ENCODE measurements at regions not wholly inside any gene's neighbourhood (a gene's known extent, or its start where the extent isn't known, plus 50 kb on each side); places are given as distances from the start of the nearest gene placed in this dataset.

GRCh38 chr4:132860976-132861375, 288.1 kb upstream of the PCDH10 start:
- DNase-seq (ENCODE audit: low spot score) = no peak

DNA sequence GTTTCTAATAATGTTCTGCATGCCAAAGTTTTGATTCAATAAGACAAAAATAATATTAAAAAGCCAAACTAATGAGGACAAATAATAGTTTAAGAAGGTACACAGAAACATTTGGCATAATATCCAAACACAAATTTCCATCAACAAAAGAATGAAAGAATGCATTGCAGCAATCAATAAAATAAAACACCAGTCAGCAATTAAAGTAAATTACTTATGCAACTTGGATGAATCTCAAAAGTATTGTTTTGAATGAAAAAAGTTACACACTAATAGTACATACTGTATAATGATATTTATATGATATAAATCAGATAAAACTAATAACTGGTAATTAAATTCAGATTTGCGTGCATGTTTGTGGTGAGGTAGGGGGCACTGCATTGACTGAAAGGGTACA, 285.5 kb upstream of the PCDH10 start:
- no peak for DNase-seq (ENCODE audit: low spot score)

- DNase-seq (ENCODE audit: low spot score) = no peak
Observed at GRCh38 chr4:132865458-132865857, 283.6 kb upstream of the PCDH10 start.

DNA sequence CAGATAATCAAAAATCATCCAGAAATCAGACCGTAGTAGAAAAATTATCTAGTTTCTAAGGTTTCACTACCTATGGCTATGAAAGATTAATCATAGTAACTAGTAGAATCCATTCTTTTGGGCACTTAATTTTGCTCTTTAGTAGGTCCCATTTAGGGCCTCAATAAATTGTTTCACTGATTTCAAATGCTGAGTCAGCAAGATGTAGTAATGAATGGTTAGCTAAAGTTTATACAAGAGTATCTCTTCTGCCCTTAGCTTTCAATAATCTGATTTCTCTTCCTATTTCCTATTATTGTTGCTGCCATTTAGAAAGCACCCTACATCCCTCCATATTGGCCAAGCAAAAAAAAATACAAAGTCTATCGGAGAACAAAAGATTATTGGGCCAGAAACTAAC, 283.2 kb upstream of the PCDH10 start:
- no peak for DNase-seq (ENCODE audit: low spot score)

GRCh38 chr4:132866616-132867015, 282.5 kb upstream of the PCDH10 start:
- DNase-seq (ENCODE audit: low spot score) = peak; percentile 2

- no peak for DNase-seq (ENCODE audit: low spot score)
Observed at GRCh38 chr4:132893787-132894186, 255.3 kb upstream of the PCDH10 start.

- DNase-seq (ENCODE audit: low spot score) = no peak
Observed at GRCh38 chr4:132901224-132901623, 247.9 kb upstream of the PCDH10 start.

GRCh38 chr4:132910229-132910748, 238.8 kb upstream of the PCDH10 start:
- DNase-seq (ENCODE audit: low spot score) = no peak

DNA sequence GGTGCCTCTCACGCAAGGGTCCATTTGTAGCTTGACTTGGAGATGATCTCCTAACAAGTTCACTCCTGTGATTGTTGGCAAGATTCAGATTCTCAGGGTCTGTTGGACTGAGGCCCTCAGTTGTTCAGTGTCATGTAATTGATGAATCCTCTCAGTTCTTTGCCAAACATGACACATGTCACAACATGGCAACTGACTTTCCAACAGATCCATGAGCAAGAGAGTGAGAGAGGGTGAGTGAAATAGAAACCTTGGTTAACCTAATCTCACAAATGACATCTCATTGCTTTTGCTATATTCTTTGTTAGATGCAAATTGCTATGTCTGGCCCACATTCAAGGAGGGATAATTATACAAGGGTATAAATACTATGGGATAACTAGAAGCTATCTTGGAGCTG, 231.0 kb upstream of the PCDH10 start:
- no peak for DNase-seq (ENCODE audit: low spot score)

DNA sequence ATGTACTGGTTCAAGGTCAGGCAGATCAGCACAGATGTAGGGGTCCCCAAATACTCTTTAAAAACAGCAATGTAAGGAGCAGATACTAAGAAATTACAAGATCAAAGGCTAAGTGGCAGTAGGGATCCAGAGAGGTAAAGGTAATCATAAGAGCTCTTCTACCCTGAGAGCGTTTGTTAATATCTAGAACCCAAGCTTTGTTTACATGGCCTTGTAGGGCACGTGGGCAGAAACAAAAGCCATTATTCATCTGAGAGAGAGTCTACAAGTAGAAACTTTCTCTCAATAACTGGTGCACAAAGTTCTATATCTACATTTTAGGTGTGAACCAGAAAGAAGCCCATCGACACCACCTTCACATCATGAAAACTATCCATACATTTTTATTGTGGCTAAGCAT, 225.6 kb upstream of the PCDH10 start:
- DNase-seq (ENCODE audit: low spot score) = no peak

DNA sequence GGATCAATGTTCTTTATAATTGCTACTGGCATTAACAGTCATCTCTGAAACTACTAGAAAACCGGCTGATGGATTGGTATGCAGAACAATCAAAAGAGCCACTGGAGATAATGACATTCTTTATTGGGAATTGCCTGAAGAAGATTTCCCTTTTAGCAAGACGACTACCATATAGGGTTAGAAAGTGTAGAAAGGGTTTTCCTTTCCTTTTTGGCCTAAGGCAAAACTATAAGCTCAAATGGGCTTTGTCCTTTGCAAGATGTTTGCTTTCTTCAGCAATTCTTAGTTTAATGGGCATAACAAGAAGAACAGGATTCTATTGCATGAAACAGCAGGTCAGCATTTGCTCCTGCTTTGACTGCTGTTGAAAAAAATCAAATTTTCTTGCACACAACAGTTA, 214.2 kb upstream of the PCDH10 start:
- DNase-seq (ENCODE audit: low spot score) = no peak

GRCh38 chr4:132955146-132955545, 193.9 kb upstream of the PCDH10 start:
- peak; percentile 74 for DNase-seq (ENCODE audit: low spot score)

DNA sequence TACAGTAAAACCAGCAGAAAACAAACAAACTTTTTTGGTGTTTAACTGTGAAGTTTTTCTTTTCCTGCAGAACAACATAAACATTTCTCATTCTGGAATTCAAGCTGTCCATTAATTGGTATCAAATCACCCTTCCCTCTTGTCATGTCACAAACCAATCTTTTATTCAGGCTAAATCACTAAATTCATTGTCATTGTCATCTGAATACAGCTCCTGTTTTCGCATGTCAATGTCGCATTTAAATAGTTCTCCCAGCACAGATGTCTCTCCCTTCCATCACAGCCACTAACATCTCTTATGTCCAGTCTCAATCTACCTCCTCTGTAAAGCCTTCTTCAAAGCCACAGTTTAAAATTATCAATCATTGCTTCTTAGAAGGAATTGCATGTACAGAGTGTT, 192.1 kb upstream of the PCDH10 start:
- DNase-seq (ENCODE audit: low spot score) = peak; percentile 86

DNA sequence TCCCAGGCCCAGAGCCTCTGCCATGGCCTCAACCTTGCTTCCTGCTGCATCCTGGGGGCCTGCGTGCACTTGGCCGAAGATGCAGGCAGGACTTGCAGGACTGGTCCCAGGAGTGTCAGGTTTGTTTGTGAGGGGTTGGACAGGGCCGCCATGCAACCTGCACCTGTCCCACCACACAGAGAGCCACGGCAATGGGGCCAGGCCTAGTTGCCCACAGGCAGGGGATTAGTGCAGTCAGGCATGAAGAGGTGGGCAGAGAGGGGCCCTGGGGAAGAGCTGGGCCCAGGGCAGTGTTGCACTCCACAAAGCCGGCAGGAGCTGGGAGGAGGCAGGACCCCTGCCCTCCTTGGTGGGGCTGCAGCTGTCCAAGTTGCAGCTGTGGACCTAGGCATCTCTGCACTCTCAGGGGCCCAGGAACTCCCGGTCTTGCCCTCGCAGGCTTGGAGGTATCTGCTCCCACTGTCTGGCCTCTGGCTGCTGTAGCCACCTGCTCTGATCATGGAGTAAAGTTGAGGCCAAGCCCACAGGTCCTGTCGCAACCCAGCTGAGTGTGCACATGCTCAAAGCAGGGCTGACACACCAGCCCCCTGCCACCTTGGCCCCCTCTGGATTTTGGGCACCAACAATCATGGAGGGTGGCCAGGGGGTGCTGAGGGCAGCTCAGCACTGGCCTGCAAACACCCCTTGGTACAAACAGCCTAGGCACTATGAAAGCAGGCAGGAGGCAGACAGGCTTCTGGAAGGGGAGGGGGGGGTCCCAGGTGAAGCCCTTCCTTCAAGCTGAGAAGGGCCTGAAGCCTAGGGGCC, 190.4 kb upstream of the PCDH10 start:
- no peak for DNase-seq (ENCODE audit: low spot score)

GRCh38 chr4:132981611-132982010, 167.5 kb upstream of the PCDH10 start:
- DNase-seq (ENCODE audit: low spot score) = no peak

DNA sequence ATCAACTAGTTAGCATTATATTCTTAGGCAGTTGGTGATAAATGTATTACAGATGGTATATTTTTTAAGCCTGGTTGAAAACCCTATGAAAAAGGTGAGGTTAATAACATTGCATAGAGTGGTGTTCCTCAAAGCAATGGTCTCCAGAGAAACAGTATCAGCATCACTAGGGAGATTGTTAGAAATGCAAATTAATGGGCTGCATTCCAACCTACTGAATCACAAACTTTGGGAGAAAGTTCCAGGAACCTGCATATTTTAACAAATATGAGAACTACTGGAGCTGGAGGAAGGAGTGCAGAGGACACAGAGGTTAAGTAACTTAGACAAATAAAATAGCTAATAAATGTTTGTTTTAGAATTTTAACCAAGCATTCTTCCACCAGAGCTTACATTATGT, 166.9 kb upstream of the PCDH10 start:
- DNase-seq (ENCODE audit: low spot score) = no peak

DNA sequence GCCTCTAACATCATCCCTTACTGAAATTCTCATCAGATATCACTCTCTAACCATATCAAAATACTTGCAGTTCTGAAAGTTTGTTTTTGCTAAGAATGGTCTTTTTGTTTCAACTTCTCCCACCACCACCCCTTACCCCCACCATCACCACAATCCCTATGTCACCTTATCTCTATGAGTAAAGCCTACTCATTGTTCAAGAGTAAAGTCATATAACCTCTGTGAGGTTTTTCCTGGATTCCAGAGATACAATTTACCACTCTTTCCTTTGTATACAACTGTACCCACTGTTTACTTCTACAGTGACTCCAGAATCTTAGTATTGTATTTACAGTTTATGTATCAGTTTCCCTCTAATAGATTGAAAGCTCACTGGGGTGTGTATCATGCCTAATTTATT, 158.0 kb upstream of the PCDH10 start:
- DNase-seq (ENCODE audit: low spot score) = no peak

DNA sequence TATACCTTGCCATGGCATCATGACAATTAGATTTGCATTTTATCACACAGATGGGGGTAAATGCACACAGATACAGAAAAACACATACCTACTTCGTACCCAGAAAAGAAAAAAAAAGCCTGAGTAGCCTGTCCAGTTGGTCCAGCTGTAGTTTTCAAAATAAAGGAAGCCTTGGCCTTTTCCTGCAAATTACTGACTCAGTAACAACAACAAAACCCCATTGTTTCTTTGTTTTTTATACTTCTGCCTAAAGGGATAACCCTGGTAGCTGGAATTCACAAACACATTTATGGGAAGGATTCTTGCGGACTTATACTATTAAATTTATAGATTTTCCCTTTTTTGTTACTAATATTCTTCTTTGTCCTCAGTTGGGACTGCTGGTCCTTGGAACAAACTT, 156.4 kb upstream of the PCDH10 start:
- DNase-seq (ENCODE audit: low spot score) = peak; percentile 33

- DNase-seq (ENCODE audit: low spot score) = no peak
Observed at GRCh38 chr4:132998585-132999230, 150.4 kb upstream of the PCDH10 start.

DNA sequence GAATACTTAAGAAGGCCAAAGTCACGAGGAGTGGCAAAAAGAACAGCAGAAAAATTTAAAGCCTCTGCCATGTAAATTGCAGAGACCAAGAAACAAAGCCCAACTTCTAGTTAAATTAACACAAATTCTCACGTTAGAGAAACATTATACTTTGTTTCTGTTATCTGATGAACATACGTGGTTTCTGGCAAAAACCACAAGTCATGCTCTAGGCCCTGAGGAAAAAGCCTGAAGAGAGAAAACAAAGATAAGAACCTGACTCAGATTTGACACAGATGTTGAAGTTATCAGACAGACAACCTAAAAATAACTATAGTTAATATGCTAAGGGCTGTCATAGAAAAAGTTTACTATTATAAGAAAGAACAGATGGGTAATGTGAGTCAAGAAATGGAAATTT, 149.1 kb upstream of the PCDH10 start:
- no peak for DNase-seq (ENCODE audit: low spot score)

- no peak for DNase-seq (ENCODE audit: low spot score)
Observed at GRCh38 chr4:133003169-133003568, 145.9 kb upstream of the PCDH10 start.

DNA sequence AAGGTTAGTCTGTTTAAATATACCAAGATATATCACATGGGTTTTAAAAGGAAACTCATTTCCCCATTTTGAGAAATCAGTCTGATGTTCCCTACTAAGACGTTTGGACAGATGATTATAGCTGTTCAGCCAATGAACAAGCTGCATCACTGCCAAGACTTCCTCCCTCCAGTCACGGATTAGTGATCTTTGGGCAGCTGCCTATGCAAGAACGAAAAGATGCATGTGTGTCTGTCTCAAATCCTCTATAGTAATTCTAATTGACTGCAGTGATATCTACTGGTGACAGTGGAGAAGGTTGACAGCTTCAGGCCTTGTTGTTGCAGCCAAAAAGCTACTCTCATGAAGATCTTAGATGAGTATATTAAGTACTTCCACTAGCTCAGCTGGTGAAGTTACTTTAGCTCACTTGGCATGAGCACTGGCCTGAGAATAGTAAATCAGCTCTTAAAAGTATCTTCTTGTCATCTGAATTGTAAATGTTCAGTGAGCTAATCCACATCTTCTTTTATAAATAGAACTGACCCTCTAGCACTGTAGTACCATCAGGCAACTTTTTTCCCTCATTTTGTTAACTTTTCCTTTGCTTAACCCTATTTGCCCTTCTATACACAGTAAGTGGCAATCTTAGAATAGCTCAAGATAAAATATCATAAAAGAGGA, 134.5 kb upstream of the PCDH10 start:
- DNase-seq (ENCODE audit: low spot score) = peak; percentile 12

GRCh38 chr4:133045288-133045687, 103.8 kb upstream of the PCDH10 start:
- no peak for DNase-seq (ENCODE audit: low spot score)

Data from putamen (tissue), 1 donor.